ENCODE measurements at regions not wholly inside any gene's neighbourhood (a gene's known extent, or its start where the extent isn't known, plus 50 kb on each side); places are given as distances from the start of the nearest gene placed in this dataset.
A peak's percentile ranks its signal among the peaks of the same experiment; 100 is the strongest.

DNA sequence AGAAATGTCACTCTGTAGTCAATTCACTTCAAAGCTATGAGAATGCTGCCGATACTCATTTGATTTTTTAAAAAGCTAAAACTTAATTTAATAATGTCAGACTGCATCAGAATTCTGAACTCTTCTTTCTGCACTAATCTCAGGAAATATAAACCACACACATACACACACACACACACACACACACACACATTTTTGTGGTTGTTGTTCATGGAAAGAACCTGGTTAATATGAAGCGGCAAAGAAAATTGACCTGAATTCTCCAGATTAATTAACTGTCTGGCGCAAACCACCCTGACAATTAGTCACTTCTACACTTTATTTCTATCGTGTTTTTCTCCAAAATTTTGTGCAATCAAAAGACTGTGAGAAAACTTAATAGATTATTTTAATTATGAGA lies 740.5 kb downstream of the TLE1 start:
- DNase-seq (ENCODE audit: missing footprints) (no peak), ATAC-seq (no peak)
- intact Hi-C loops (cut with DNase I) = no loop called here

- intact Hi-C loops (cut with DNase I) = no loop called here
- no peak for DNase-seq (ENCODE audit: missing footprints)
- no peak for ATAC-seq
Measured at GRCh38 chr9:80948066-80948465, 741.3 kb downstream of the TLE1 start.

DNA sequence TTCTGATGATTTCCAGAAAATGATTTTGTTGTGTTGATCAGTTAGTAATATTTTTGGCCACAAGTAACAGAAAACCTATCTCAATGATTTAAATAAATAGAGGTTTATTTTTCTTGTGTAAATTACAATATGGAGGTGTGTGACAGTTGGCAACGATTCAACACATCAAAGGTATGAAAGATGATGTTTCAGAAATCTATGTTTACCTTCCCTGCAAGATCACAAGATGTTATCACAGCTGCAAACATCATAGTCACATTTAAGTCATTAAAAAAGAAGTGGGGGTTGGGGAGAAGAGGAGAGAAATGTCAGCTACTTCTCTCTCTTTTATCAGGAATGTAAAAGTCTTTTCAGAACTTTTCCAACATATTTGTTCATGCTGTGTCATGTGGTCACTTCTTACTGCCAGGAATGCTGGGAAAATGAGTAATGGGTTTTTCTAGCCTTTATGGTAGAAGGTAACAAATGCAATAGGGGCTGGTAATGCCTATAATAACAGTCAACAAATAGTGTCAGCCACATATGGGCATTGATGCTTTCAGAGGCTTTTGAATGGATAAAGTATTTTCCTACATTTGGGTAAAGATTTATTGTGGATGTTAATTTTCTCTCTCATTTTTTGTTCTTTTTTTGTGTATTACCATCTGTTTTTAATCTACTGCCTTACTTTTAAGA lies 742.7 kb downstream of the TLE1 start:
- intact Hi-C loops (cut with DNase I) = no loop called here
- ATAC-seq (no peak), DNase-seq (ENCODE audit: missing footprints) (no peak)

DNA sequence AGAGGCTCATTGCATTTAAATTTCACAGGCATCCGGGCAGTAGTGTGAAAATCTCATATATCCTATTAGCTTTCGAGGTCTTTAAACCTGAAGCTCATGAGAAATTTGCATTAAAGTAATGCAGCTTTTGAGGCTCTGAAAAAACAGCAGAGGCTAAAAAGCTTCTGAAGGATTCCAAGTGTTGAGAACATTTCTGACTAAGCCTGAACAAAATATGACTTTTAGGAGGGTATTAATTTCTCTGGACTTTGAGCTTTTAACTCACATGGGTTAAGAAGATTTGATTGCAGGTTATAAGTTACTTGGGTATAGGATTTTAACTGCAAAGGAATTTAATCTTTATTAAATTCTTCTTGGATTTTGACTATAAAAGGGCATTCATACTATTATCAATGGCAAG lies 743.9 kb downstream of the TLE1 start:
- DNase-seq (ENCODE audit: missing footprints) = no peak
- ATAC-seq = no peak
- intact Hi-C loops (cut with DNase I) = no loop called here

DNA sequence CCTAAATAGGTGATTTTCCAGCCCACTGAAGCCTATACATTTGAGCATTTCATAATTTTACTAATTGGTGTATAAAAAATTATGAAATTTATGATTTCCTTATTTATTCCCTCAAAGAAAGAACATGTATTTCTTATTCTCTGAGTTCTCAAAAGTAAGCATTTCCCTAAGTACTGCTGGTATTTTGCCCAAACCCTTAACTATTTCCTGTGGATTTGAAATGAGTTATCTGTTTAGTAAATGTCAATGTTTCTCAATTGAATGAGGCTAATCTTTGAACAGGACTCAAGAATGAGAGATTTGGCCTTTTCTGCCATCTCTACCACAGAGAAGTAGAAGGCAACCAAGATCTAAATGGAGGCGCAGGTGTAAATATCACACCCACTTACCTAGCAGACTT lies 751.7 kb downstream of the TLE1 start:
- no peak for ATAC-seq
- DNase-seq (ENCODE audit: missing footprints) = no peak
- intact Hi-C loops (cut with DNase I) = no loop called here

GRCh38 chr9:80934095-80934494 lies 755.3 kb downstream of the TLE1 start:
- ATAC-seq (no peak), DNase-seq (ENCODE audit: missing footprints) (no peak)
- intact Hi-C loops (cut with DNase I) = no loop called here

GRCh38 chr9:80932947-80933780 lies 756.2 kb downstream of the TLE1 start:
- DNase-seq (ENCODE audit: missing footprints) (no peak), ATAC-seq (no peak)
- intact Hi-C loops (cut with DNase I) = no loop called here

GRCh38 chr9:80932181-80932580 lies 757.2 kb downstream of the TLE1 start:
- no peak for DNase-seq (ENCODE audit: missing footprints)
- intact Hi-C loops (cut with DNase I) = no loop called here
- ATAC-seq = no peak

GRCh38 chr9:80931163-80931562 lies 758.2 kb downstream of the TLE1 start:
- no peak for ATAC-seq
- DNase-seq (ENCODE audit: missing footprints) = no peak
- intact Hi-C loops (cut with DNase I) = no loop called here

DNA sequence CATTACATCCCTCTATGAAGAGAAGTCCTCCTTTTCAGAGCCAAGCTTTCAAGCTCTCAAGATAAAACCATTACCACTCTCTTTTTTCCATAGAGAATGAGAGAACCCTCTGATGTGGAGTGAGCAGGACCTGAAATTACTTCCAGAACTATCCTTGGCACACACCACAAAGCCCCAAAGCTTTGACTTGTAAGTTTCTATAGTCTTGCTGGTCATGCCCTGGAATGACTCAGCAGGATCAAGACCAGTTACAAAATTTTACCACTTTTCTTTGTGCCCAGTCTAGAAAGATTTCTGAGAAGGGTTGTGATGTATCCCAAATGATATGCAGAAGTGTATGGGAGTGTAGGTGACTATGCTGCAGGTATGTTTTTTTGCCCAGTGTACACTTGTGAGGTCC lies 760.6 kb downstream of the TLE1 start:
- ATAC-seq = no peak
- intact Hi-C loops (cut with DNase I) = no loop called here
- no peak for DNase-seq (ENCODE audit: missing footprints)

GRCh38 chr9:80926611-80927010 lies 762.7 kb downstream of the TLE1 start:
- intact Hi-C loops (cut with DNase I) = no loop called here
- ATAC-seq (no peak), DNase-seq (ENCODE audit: missing footprints) (no peak)

- DNase-seq (ENCODE audit: missing footprints) (no peak), ATAC-seq (no peak)
- intact Hi-C loops (cut with DNase I) = no loop called here
Measured at GRCh38 chr9:80922544-80922943, 766.8 kb downstream of the TLE1 start.

DNA sequence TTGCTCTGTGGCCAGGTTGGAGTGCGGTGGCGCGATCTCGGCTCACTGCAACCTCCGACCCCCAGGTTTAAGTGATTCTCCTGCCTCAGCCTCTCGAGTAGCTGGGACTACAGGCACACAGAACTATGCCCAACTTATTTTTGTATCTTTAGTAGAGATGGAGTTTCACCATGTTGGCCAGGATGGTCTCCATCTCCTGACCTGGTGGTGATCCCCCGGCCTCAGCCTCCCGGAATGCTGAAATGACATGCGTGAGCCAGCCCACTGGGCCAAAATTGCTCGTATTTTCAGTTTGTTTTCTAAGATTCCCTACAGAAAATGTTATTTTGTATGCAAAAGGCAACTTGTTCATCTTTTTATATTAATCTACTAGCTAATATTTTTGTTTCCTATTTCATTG lies 782.6 kb downstream of the TLE1 start:
- no peak for ATAC-seq
- peak; percentile 43 for DNase-seq (ENCODE audit: missing footprints)
- intact Hi-C loops (cut with DNase I) = no loop called here

DNA sequence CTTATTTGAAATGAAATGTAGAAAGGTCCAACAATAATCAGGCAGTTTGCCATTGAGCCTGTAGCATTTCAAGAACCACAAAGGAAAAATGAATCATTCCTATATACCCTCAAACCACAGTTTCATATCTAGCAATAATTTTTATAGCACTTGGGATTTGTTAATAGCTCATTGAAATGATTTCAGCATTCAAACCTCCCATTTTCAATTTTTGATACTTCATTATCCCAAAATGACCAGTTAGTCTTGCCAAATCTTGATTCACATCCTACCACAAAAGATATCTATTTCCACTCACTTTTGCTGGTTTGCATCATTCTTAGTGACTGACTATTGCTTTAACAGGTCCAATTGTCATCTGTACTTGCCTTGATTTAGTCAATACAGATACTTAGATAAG lies 790.1 kb downstream of the TLE1 start:
- ATAC-seq (no peak), DNase-seq (ENCODE audit: missing footprints) (no peak)
- intact Hi-C loops (cut with DNase I) = no loop called here

DNA sequence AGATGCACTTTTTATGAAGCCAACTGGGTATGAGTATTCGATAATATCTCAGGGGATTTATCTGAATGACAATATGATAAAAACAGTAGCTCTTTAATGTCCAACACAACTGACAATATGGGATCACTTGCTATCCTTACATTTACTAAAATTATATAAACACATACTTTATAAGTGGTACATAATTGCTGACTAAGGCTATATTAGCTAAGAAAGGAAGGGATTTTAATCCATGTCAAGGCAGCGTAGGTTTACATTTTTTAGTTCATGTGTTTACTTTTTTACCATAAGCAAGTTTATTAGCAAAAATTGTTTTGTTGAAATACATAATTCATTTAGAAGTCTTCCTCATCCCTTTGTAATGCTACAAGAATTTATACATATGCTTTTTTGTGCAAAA lies 796.2 kb downstream of the TLE1 start:
- DNase-seq (ENCODE audit: missing footprints) (no peak), ATAC-seq (no peak)
- intact Hi-C loops (cut with DNase I) = no loop called here

DNA sequence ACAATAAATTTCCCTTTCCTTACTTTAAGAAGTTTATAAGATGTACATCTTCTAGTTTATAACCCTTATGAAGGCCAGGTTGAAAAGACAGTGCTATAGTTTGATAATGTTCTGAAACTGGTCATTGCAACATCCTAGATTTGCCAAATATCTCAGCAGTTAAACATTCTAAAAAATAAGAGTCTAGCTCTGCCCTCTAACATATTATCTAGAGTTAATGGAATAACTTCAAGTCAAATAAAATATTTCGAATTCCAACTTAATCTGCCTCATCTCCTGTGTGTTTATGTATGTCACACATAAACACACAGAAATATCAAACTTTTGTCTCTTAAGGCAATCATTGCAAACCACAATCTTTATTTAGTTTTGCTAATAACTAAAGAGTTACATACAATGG lies 796.6 kb downstream of the TLE1 start:
- ATAC-seq (no peak), DNase-seq (ENCODE audit: missing footprints) (no peak)
- intact Hi-C loops (cut with DNase I) = no loop called here

GRCh38 chr9:80890124-80890523 lies 799.2 kb downstream of the TLE1 start:
- intact Hi-C loops (cut with DNase I) = no loop called here
- no peak for DNase-seq (ENCODE audit: missing footprints)

GRCh38 chr9:80885894-80886293 lies 803.5 kb downstream of the TLE1 start:
- no peak for DNase-seq (ENCODE audit: missing footprints)

More at GRCh38 chr9:80890124-80890523, 799.2 kb downstream of the TLE1 start:
- ATAC-seq = no peak

GRCh38 chr9:80883826-80884579 lies 805.3 kb downstream of the TLE1 start:
- DNase-seq (ENCODE audit: missing footprints) (no peak), ATAC-seq (no peak)
- intact Hi-C loops (cut with DNase I) = no loop called here

More at GRCh38 chr9:80885894-80886293, 803.5 kb downstream of the TLE1 start:
- intact Hi-C loops (cut with DNase I) = no loop called here
- ATAC-seq = no peak

GRCh38 chr9:80883426-80883825 lies 805.9 kb downstream of the TLE1 start:
- intact Hi-C loops (cut with DNase I) = no loop called here
- DNase-seq (ENCODE audit: missing footprints) (no peak), ATAC-seq (no peak)
